SK-N-MC (cell line): ENCODE measurements at regions not wholly inside any gene's neighbourhood (a gene's known extent, or its start where the extent isn't known, plus 50 kb on each side); places are given as distances from the start of the nearest gene placed in this dataset.
"Not testable (repeated sequence)": the region's sequence is repeated elsewhere in the genome, so short reads cannot be mapped to it uniquely, and the experiment has no call there.

Experiments used
- EZH2 ChIP-seq: fragments of 200-600 bp; sonication (generic); IDR thresholded peaks from one replicate; pipeline ENCODE4 v1.6.1; 2017; ENCODE audit warnings: antibody characterized with exemption
- FOXP2 ChIP-seq: optimal IDR thresholded peaks from 2 replicates; pipeline ENCODE3; 2011; ENCODE audit warnings: mild to moderate bottlenecking, moderate library complexity; ENCODE audit not compliant: insufficient read depth; ENCODE audit errors: extremely low read length, control extremely low read depth
- POLR2AphosphoS5 ChIP-seq: IDR thresholded peaks from 2 replicates; pipeline ENCODE4 v1.6.1; 2012; ENCODE audit warnings: mild to moderate bottlenecking, low read depth, low read length, borderline replicate concordance

DNA sequence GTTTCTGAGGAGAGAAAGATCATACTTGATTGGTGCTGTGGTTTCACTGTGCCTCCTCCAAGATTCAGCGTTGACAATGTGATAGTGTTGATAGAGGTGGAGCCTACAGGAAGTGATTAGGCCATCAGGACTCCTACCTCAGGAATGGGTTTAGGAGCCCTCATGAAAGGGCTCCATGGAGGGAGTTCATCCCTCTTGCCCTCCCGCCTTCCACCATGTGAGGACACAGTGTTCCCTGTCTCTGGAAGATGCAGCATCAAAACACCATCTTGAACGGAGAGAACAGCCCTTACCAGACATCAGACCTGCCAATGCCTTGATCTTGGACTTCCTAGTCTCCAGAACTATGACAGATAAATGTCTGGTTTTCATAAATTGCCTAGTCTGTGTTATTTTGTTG lies 156.7 kb downstream of the FOXD4L6 start:
- not testable (repeated sequence) for TF ChIP-seq EZH2, POLR2AphosphoS5, FOXP2
